ENCODE measurements at regions not wholly inside any gene's neighbourhood (a gene's known extent, or its start where the extent isn't known, plus 50 kb on each side); places are given as distances from the start of the nearest gene placed in this dataset.

- no peak for DNase-seq
Measured at GRCh38 chr3:143207338-143207961, 87.9 kb downstream of the CHST2 start.

- DNase-seq: no peak
Measured at GRCh38 chr3:143208976-143209714, 89.6 kb downstream of the CHST2 start.

- no peak for DNase-seq
Measured at GRCh38 chr3:143209715-143210059, 90.1 kb downstream of the CHST2 start.

- no peak for DNase-seq
Measured at GRCh38 chr3:143210141-143210540, 90.6 kb downstream of the CHST2 start.

GRCh38 chr3:143215059-143215458 is 95.5 kb downstream of the CHST2 start:
- DNase-seq: no peak
